Right atrium auricular region (tissue), 2 donors: ENCODE measurements at regions not wholly inside any gene's neighbourhood (a gene's known extent, or its start where the extent isn't known, plus 50 kb on each side); places are given as distances from the start of the nearest gene placed in this dataset.

Source experiments
- DNase-seq: peaks from one replicate; pipeline ENCODE4 v3.0.0-alpha.2; 2019; ENCODE audit warnings: low spot score
- H3K27ac ChIP-seq, 2 donors: fragments of 200-600 bp; sonication (generic); 1 replicate in 1 of 2; 2 replicates in 1 of 2; pipeline ENCODE4 v1.5.1; 2016 to 2019
- H3K27me3 ChIP-seq, 2 donors: fragments of 200-600 bp; sonication (generic); one replicate each; pipeline versions ENCODE4 v1.5.1 to v1.6.0; 2017 to 2019
- H3K36me3 ChIP-seq: fragments of 200-600 bp; sonication (generic); one replicate; pipeline ENCODE4 v1.5.1; 2016
- H3K4me1 ChIP-seq, 2 donors: fragments of 200-600 bp; sonication (generic); one replicate each; pipeline versions ENCODE4 v1.5.1 to v1.6.0; 2017 to 2019
- H3K4me3 ChIP-seq, 2 donors: fragments of 200-600 bp; sonication (generic); 1 replicate in 1 of 2; 2 replicates in 1 of 2; pipeline ENCODE4 v1.5.1; 2017 to 2019; ENCODE audit warnings: mild to moderate bottlenecking in 1 of 2, moderate library complexity in 1 of 2
- H3K9me3 ChIP-seq, 2 donors: fragments of 200-600 bp; sonication (generic); one replicate each; pipeline ENCODE4 v1.5.1; 2019
- TF ChIP-seq, protein P1 (sequence below), 2 donors: fragments of 200-600 bp; sonication (generic); IDR thresholded peaks; one replicate each; pipeline ENCODE4 v1.5.1; 2019; ENCODE audit warnings: antibody characterized with exemption in 2 of 2

DNA sequence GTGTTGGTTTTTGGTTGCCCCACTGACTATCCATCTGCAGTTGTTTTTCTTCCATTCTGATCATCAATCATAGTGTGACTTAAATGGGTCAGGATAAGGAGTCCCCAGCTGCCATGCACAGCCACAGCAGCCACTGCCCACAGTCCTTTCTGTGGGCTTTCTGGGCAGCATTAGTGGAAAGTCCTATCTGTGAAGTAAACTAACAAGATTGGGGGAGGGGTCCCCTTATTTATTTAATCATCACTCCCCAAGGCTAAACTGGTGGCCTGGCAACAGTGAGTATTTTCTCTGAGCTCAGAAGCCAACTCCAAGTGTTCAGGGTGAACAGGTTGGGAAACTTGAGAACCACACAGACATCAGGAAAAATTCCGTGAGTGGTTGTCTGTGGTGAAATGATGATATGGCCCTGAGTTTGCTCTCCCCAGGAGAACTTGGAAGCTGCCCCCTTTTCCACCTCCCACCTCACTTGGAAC is 145.0 kb downstream of the CCDC34 start:
- Histone ChIP-seq H3K4me1 (peaks cover 0 to 24% of the 10 kb centered on the region in 2 donors), H3K27ac (peak overlapping the region; percentile 31 to 53), H3K36me3 (no peaks in the 10 kb centered on the region), H3K27me3 (no peaks in the 10 kb centered on the region), H3K9me3 (no peaks in the 10 kb centered on the region), H3K4me3 (no peak overlapping the region)
- TF ChIP-seq, protein P1, sequence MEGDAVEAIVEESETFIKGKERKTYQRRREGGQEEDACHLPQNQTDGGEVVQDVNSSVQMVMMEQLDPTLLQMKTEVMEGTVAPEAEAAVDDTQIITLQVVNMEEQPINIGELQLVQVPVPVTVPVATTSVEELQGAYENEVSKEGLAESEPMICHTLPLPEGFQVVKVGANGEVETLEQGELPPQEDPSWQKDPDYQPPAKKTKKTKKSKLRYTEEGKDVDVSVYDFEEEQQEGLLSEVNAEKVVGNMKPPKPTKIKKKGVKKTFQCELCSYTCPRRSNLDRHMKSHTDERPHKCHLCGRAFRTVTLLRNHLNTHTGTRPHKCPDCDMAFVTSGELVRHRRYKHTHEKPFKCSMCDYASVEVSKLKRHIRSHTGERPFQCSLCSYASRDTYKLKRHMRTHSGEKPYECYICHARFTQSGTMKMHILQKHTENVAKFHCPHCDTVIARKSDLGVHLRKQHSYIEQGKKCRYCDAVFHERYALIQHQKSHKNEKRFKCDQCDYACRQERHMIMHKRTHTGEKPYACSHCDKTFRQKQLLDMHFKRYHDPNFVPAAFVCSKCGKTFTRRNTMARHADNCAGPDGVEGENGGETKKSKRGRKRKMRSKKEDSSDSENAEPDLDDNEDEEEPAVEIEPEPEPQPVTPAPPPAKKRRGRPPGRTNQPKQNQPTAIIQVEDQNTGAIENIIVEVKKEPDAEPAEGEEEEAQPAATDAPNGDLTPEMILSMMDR (IDR thresholded peaks at IDR 0.05): no peak
- DNase-seq: no peak

DNA sequence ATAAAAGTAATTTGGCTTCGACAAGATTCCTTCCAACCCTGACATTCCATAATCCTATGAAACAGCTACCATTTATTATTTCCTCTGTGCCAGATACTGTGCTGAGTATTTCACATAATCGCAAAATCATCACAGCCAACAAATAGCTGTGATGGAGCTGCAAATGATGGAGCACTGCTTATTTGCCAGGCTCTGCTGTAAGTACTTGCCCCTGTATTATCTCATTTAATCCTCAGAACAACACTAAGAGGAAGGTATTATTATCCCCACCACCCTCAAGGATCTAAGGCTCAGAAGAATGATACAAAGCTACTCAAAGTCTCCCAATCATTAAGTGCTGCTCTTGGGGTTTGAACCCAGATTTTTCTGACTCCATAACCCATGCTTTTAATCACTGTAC is 145.5 kb downstream of the CCDC34 start:
- H3K4me3 ChIP-seq: no peak overlapping the region
- H3K36me3 ChIP-seq: no peaks in the 10 kb centered on the region
- no peak for DNase-seq
- no peaks in the 10 kb centered on the region for H3K27me3 ChIP-seq
- H3K27ac ChIP-seq: peak overlapping the region; percentile 31 to 53
- H3K4me1 ChIP-seq: peaks cover 0 to 27% of the 10 kb centered on the region in 2 donors
- TF ChIP-seq, protein P1 (IDR thresholded peaks at IDR 0.05): no peak
- H3K9me3 ChIP-seq: no peaks in the 10 kb centered on the region

DNA sequence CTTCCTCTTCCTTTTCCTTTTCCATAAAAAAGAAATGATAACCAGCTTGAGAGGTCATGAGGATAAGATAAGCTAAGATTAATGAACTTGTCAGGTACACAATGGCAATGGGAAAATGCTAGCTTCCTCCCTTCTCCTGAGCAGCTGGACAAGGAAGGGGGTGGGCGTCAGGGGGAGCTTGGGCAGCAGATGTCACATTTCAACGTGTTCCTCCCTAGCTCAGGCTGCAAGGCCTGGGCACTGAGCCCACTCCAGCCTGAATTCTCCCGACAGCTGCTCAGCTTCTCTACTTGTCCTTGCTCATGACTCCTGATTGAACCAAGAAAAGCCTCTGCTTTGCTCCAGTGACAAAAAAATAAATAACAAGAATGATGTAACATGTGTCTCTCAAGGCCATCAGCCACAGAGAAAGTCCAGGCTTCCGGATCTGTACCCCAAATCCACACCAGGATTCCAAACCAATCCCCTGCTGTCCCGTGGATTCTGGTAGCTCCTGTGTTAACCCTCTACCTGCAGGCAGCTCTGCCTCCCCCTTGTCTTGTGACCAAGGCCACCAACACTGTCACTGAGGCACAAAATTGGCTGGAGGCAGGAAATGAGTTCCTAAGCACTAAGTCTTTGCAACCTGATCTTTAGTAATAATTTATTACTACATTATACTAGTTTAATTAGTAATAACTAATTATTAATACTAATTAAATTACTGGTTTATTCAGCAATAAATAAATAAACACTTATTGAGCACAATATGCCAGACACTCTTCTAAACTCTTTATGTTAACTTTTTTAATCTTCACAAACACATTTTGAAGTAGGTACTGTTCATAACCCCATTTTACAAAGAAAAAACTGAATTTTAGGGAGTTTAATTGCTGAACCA is 146.5 kb downstream of the CCDC34 start:
- no peak overlapping the region for H3K4me3 ChIP-seq
- peaks cover 0 to 27% of the 10 kb centered on the region in 2 donors for H3K4me1 ChIP-seq
- TF ChIP-seq, protein P1 (IDR thresholded peaks at IDR 0.05): no peak
- peak; percentile 66 for DNase-seq
- no peaks in the 10 kb centered on the region for H3K27me3 ChIP-seq
- no peaks in the 10 kb centered on the region for H3K36me3 ChIP-seq
- no peaks in the 10 kb centered on the region for H3K9me3 ChIP-seq
- peak overlapping the region; percentile 32 to 42 for H3K27ac ChIP-seq

DNA sequence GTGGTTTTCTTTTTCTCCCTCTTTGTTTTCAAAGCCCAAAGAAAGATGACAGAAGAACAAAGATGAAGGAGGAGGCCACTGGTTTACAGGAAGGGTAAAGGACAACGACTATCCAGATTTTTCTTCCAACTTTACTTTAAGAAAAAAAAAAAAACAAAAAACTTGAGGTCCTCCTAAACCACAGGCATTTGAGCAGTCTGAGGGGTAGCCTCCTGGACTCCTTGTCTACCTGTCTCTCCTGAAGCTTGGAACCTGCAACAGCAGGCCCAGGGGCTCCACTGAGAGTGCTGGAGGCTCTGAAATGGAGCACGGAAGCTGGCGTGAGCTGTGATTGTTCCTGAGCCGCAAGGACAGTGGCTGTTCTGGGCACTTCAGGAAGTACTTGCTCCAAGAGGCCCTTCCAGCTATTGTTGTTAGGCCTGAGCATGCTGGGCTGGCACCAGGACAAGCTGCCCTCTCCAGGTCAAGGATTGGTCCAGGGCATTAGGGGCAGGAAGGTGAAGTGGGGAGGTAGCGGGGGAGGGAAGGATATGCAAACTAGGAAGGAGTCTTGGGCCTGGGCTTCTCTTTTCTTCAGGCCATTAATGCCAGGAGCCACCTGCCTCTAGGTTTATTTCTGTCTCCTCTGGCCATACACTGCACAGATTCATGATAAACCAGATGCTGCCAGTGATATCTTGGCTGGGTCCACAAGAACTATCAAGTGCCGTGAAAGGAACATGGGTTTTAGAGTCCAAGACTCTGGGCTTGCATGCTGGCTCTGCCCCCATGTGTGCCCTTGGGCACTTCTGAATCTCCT is 147.3 kb downstream of the CCDC34 start:
- no peak overlapping the region for H3K27ac ChIP-seq
- H3K4me1 ChIP-seq: peaks cover 0 to 27% of the 10 kb centered on the region in 2 donors
- no peaks in the 10 kb centered on the region for H3K9me3 ChIP-seq
- no peak for DNase-seq
- no peaks in the 10 kb centered on the region for H3K36me3 ChIP-seq
- TF ChIP-seq, protein P1 (IDR thresholded peaks at IDR 0.05): no peak
- H3K4me3 ChIP-seq: no peak overlapping the region
- no peaks in the 10 kb centered on the region for H3K27me3 ChIP-seq

DNA sequence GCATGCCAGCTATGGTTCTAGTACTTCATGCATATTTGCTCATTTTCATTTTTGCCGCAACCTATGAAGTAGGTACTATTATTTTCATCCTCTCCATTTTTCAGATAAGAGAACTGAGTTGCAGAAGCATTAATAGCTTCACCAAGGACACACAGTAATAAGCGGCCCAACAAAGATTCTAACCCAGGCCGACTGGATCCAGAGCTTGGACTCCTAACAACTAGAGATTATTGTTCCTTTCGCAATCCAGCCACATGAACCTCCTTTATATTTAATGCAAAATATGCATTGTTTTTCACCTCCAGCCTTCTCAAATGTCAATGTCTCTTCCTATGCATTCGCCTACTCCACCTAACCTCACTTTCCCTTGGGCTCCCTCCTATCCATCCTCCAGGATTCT is 148.3 kb downstream of the CCDC34 start:
- TF ChIP-seq, protein P1 (IDR thresholded peaks at IDR 0.05): no peak
- Histone ChIP-seq H3K4me1 (peaks cover 0 to 31% of the 10 kb centered on the region in 2 donors), H3K9me3 (no peaks in the 10 kb centered on the region), H3K36me3 (no peaks in the 10 kb centered on the region), H3K27me3 (no peaks in the 10 kb centered on the region), H3K27ac (no peak overlapping the region), H3K4me3 (no peak overlapping the region)
- no peak for DNase-seq
